ENCODE measurements at regions not wholly inside any gene's neighbourhood (a gene's known extent, or its start where the extent isn't known, plus 50 kb on each side); places are given as distances from the start of the nearest gene placed in this dataset.
"Not testable (repeated sequence)": the region's sequence is repeated elsewhere in the genome, so short reads cannot be mapped to it uniquely, and the experiment has no call there.

DNA sequence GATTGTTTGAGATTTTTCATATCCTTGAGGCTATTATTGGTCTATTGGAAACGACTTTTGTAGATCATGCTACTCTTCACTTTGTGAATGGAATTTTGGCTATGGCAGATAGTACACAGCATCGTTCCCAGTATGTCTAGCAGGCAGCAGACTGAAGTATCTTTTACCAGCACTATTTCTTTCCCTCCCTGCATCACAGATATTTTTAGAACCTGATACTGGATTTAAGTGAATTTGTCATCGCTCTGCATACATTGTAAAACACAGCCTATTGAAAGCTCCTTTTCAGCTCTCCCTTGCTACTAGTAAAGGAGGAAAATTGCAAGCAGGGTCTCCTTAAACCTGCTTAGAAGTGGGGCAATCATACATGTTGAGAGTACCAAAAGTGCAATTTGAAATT lies 133.6 kb downstream of the LUZP4 start:
- Histone ChIP-seq H3K9me3 (peaks cover 0 to 4% (median 0%) of the 10 kb centered on the region in 3 donors), H3K36me3 (no peaks in the 10 kb centered on the region), H3K27ac (no peak overlapping the region), H3K4me1 (no peaks in the 10 kb centered on the region), H3K4me3 (no peak overlapping the region), H3K27me3 (no peaks in the 10 kb centered on the region)
- intact Hi-C loops (cut with DNase I; ENCODE audit: low total_unique reads) = no loop called here
- TF ChIP-seq, protein P1, sequence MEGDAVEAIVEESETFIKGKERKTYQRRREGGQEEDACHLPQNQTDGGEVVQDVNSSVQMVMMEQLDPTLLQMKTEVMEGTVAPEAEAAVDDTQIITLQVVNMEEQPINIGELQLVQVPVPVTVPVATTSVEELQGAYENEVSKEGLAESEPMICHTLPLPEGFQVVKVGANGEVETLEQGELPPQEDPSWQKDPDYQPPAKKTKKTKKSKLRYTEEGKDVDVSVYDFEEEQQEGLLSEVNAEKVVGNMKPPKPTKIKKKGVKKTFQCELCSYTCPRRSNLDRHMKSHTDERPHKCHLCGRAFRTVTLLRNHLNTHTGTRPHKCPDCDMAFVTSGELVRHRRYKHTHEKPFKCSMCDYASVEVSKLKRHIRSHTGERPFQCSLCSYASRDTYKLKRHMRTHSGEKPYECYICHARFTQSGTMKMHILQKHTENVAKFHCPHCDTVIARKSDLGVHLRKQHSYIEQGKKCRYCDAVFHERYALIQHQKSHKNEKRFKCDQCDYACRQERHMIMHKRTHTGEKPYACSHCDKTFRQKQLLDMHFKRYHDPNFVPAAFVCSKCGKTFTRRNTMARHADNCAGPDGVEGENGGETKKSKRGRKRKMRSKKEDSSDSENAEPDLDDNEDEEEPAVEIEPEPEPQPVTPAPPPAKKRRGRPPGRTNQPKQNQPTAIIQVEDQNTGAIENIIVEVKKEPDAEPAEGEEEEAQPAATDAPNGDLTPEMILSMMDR (IDR thresholded peaks at IDR 0.05) = no peak
- no peak for DNase-seq

DNA sequence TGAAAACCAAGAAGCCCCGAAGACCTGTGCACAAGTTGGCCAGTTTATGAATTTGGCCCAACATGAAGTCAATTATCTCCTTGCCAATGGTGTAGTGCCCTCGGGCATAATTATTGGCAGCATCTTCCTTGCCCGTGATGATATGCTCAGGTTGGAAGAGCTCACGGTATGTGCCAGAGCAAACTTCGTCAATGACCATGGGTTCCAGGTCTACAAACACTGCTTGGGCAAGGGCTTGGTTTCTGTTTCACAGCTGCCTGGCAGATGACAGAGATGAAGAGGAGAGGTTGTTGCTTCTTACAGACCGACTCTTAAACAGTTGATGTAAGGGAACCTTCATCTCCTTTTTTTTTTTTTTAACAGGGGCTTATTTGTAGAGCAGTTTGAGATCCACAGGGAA lies 135.6 kb upstream of the PLS3 start:
- intact Hi-C loops (cut with DNase I; ENCODE audit: low total_unique reads) = no loop called here
- Histone ChIP-seq H3K27ac (no peak overlapping the region), H3K4me3 (no peak overlapping the region), H3K4me1 (no peaks in the 10 kb centered on the region), H3K27me3 (no peaks in the 10 kb centered on the region), H3K9me3 (peaks cover 0 to 4% (median 0%) of the 10 kb centered on the region in 3 donors), H3K36me3 (no peaks in the 10 kb centered on the region)
- TF ChIP-seq, protein P1 (IDR thresholded peaks at IDR 0.05) = no peak
- DNase-seq = no peak

- DNase-seq = no peak
- no peaks in the 10 kb centered on the region for H3K36me3 ChIP-seq
- intact Hi-C loops (cut with DNase I; ENCODE audit: low total_unique reads) = no loop called here
- H3K27ac ChIP-seq = no peak overlapping the region
- H3K4me3 ChIP-seq = no peak overlapping the region
- H3K9me3 ChIP-seq = peaks cover 0 to 4% (median 0%) of the 10 kb centered on the region in 3 donors
- no peaks in the 10 kb centered on the region for H3K4me1 ChIP-seq
- TF ChIP-seq, protein P1 (IDR thresholded peaks at IDR 0.05) = no peak
- H3K27me3 ChIP-seq = no peaks in the 10 kb centered on the region
These were observed 133.0 kb upstream of the PLS3 start for GRCh38 chrX:115427861-115428410.

- intact Hi-C loops (cut with DNase I; ENCODE audit: low total_unique reads); H3K4me1 ChIP-seq; DNase-seq: not testable (repeated sequence)
These were observed 126.1 kb upstream of the PLS3 start for GRCh38 chrX:115434834-115435233.

GRCh38 chrX:115437841-115438595 lies 123.0 kb upstream of the PLS3 start:
- Histone ChIP-seq H3K4me3 (no peak overlapping the region), H3K27me3 (no peaks in the 10 kb centered on the region), H3K27ac (no peak overlapping the region), H3K36me3 (no peaks in the 10 kb centered on the region), H3K4me1 (no peaks in the 10 kb centered on the region), H3K9me3 (no peaks in the 10 kb centered on the region)
- intact Hi-C loops (cut with DNase I; ENCODE audit: low total_unique reads) = no loop called here
- TF ChIP-seq, protein P1 (IDR thresholded peaks at IDR 0.05) = no peak
- DNase-seq = no peak

More at GRCh38 chrX:115434834-115435233, 126.1 kb upstream of the PLS3 start:
- not testable (repeated sequence) for H3K4me3 ChIP-seq, H3K27ac ChIP-seq, H3K36me3 ChIP-seq, H3K27me3 ChIP-seq, H3K9me3 ChIP-seq

DNA sequence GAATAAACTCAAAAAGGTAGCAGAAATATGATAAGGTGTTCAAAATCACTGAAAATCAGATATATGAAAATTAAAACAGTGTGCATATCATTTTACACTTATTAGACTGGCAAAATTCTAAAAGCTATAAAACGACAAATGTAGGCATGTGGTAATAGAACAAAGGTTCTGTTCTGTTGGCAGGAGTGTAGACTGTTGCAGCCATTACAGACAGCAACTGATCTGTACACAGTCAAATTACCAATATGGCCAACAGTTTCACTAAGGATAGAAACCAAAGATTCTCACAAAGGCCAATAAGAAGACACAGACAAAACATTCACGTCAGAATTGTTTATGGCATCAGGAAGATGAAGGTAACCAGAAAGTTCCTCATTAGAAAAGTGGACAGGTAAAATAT lies 112.8 kb upstream of the PLS3 start:
- no peak for DNase-seq
- H3K4me1 ChIP-seq = no peaks in the 10 kb centered on the region
- H3K27ac ChIP-seq = no peak overlapping the region
- H3K27me3 ChIP-seq = no peaks in the 10 kb centered on the region
- intact Hi-C loops (cut with DNase I; ENCODE audit: low total_unique reads) = no loop called here
- no peak overlapping the region for H3K4me3 ChIP-seq
- H3K9me3 ChIP-seq = no peaks in the 10 kb centered on the region
- TF ChIP-seq, protein P1 (IDR thresholded peaks at IDR 0.05) = no peak
- no peaks in the 10 kb centered on the region for H3K36me3 ChIP-seq
